NCI-H1694 (cell line): ENCODE measurements at regions not wholly inside any gene's neighbourhood (a gene's known extent, or its start where the extent isn't known, plus 50 kb on each side); places are given as distances from the start of the nearest gene placed in this dataset.

Source experiments
- DNase-seq: peaks from one replicate; lab custom pipeline; 2025; lab: John Stamatoyannopoulos, UW

DNA sequence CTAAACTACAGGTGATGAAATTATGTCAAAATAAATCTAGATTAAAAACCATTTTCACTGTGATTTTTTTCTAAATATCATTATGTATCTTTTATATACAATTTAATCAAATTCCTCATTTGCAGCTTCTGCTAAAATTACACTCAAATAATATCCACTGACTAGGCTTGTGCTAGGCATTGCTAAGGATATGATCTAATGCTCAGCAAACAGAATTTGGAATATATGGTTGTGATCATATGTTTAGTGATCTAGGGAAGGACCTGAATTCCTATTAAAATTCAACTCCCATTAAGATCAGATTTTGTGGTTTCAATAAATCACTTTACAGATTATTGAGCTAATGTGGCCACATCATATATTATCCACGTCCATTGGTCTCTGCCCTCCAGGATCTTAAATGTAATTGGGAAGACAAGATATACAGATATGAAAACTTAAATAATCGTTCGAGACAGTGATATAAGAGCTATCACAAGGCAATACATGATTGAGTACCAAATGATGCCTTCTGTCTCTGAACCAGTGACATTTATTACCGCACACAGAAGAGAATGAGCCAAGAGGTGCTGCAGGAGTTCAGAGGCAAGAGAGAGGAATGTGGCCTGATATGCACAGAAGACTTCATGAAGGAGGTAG lies 206.0 kb upstream of the RPS6KA3 start:
- DNase-seq: no peak

DNA sequence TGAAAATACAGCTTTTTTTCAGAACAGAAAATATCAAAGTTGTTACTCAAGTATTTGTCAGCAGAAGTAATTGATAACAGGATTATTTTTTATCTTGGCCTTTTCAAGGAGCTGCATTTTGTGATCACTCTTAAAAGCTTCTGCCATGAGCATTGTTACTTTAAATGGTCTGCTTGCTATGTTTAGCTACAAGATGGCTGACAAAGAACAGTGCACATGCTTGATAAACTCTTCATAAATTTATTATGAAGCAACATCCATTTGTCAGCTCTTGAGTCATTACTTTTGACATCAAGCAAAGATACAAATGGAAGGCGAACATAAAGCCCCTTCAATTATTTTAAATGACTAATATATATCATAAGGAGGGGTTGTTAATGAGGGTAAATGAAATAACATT lies 205.4 kb upstream of the RPS6KA3 start:
- DNase-seq: no peak

DNA sequence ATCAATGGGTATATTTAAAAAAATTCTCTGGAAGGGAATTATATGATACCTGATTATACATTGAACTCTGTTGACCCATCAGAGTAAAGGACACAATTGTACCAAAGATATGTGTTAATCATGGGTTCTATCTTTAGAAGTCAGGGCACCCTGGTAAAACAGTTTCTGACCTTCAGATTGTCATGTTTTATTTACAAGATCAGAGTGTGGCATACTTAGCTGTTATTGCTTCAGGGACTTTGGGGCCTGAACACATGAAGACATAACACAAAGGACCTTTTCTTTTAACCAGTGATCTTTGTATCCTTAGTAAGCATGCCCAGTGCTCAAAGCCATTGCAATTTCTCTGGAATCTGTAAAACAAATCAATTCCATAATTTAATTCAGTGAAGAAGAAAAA lies 204.8 kb upstream of the RPS6KA3 start:
- no peak for DNase-seq

DNA sequence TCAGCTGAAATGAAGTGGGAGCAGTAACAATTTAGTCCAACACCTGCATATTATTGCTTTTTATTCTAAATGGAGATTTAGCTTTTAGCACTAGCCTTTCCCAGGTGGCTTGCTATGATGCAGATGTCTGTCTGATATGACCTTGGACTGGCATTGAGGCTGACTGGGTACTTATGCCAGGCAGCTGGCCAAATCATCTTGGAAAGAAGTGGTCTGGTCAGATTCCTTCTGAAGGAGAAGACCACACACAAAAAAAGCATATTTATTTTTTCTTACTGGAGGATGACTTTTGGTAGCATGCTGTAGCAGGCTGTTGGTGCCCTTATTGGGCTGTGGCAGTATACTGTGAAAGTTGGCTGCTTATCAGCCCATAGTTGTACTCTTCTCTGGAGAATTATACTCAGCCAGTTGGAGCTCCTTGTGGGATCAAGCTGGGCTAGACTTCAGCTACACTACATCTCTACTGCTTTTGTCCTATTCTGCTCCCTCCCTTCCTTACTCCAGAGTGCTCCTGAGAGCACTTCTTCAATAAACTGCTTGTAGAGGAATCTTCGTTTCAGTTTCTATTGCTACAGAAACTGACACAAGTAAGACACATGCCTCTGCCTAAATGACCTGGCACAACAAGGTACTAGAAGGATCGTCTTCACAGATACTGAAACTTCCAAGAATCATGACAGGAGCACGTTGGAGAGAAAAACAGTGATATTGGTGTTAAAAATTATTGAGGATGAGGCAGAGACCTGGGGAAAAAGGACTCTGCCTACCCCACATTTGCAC lies 196.8 kb upstream of the RPS6KA3 start:
- DNase-seq: no peak

DNA sequence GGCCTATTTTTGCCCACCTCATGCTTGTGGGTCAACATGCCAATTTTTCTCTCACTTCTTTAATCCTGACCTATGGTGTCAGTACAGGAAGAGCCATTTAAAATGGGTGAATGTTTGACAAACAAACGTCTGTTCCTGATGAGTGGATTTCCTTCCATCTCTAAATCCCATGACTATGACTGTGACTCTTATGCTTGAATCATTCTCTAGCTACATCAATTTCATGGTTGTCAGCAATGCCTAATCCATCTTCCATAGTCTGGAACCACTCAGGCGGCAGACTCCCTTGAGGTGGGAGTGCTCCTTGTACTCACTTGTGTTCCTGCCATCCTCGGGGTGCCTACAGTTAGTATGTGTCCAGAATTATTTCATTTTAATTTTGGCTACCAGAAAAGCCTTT lies 194.9 kb upstream of the RPS6KA3 start:
- no peak for DNase-seq

DNA sequence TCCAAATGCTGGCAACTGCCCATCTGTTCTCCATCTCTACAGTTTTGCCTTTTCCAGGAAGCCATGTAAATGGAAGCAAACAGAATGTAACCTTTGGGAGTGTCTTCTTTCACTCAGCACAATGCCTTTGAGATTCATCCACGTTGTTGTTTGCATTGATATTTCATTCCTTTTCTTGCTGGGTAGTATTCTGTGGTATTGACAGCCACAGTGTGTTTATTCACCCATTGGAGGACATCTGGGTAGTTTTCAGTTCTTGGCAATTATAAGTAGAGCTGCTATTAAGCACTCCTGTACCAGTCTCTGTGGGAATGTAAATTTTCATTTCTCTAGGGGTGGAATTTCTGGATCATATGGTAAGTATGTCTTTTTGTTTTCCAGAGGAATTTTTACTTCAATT lies 194.3 kb upstream of the RPS6KA3 start:
- DNase-seq: no peak

DNA sequence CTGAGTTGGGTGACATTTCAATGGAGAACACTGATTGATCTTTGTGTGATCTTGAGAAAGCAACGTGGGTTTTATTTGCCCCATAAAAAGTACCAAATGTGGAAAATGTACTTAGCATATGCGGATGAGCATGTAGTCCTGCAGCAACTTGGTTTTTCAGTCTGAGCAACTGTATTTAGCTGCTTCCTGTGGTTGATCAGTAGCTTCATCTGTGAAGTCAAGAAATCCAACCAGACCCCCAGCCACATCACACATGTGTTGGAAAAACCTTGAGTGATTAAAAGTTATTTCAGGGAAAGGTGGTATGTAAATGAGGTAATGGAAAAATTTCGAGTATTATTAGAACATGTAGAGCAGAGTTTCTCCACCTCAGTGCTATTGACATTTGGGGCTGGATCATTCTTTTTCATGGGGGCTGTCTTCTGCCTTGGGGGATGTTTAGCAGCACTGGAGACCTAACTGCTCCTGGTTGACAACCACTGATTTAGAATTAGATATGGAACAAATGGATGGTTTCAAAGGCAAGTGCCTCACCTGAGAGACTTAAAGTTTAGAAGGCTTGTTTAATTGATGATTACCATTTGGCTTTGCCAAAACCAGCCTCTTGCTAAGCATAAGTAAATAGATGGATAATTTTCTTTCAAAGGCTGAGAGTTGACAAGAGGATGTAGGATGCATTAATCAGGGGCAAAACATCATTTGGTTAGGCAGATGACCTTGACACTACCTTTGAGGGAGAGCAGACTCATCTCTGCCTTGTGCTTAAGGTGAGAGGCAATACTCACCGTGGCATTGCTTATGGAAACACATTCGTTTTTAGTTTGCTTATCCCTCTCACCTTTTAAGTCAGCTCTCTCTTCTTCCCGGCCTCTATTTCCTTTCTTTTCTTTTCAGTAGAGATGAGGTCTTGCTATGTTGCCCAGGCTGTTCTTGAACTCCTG lies 193.0 kb upstream of the RPS6KA3 start:
- DNase-seq: no peak

DNA sequence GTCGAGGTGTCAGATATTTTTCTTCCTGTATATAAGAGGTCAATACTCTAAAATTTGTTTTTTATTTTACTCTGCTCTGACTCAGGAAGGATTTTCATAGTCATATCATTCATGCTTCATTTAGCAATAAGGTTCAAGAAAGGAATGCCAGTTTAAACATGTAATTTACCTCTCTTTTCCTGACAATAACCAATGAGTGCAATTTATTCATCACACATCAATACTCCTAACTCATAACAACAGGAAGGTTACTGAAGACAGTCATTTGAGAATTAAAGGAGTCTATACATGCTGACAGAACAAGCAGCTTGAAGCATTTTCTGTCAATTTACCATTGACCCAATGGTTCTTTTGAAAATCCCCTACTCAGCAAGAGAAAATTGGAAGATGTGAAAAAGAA lies 190.3 kb upstream of the RPS6KA3 start:
- no peak for DNase-seq

DNA sequence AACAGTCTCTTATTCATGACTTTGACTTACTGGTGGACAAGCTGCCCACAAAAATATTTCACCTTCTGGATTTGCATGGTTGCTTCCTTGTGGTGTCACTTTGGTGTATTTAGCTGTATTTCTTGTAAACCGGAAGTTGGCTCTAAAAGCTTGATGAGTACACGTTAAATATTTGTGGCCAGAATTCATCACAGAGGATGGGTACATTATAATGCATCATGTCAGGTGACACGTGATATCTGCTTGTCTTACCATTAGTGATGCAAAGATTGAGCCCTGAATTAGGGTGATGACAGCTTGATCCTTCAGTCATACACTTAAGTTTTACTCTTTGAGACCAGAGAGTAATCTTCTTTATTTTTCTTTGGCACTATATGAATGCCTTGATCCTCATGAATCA lies 188.3 kb upstream of the RPS6KA3 start:
- DNase-seq: no peak

DNA sequence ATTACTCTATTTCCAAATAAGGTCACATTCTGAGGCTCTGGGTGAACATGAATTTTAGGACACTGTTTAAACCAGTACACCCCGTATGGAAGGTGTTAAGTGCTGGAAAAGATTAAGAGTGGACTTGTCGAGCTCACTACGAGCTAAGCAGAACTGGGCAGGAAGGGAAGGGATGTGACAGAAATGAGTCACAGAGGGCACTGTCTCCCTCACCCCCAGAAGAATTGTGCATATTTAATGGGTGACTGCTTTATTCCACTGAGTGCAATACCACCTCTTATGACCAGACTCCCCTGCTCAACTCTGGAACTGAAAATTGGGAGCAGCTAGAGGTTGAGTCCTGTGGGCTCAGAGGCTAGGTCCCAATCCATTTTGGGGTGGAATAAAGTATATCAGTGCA lies 187.4 kb upstream of the RPS6KA3 start:
- DNase-seq: no peak

DNA sequence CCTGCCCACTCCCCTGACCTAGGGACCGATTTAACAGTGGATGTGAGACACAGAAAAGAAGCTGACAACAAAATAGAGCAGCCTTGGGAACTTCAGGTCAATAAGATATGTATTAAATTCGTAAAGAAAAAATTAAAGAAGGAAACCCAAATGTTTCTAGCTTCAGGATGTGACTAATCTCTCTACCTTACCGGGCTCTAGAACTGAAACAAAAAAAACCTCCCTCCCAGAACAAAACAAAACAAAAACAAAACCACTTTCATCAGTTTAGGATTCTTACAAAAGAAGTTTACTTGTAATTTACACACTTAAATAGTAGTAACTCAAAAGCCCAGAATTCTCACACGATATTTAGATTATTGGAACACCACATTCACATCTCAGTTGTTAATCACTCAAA lies 185.8 kb upstream of the RPS6KA3 start:
- no peak for DNase-seq

DNA sequence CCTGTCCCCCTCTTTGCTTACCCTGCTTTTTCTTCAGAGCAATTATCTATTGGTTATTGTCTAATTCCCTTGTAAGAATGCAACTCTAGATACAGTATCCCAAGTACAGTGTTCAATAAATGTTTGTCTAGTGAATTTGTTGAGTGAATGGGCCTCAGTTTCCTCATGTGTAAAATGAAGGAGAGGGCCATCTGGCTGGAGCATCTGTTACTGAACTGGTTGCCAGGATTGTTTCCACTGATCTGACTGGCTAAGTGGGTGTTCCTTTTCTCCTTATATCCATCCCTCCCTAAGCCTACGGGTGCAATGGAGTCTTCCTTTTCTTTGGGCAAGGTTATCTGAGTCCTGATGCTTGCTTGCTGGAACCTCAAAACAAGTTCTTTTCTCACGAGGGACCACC lies 185.2 kb upstream of the RPS6KA3 start:
- DNase-seq: peak; percentile 13

DNA sequence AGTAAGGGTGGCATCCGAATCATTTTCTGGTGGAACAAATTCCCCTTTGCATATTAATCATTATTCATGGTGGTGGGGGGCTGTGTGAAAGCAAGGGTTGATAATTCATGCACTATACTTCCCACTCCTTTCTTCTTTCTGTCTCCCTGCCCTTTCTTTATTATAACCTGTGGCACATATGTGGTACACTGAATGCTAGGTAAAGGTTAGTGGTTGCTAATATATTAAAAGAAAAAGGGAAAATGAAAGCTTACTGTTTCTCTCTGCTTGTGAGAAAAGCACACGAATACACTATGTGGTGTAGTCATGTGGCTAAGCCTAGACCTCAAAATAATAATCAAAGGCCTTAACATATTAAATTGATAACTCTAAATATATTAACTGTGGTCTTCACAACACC lies 178.4 kb upstream of the RPS6KA3 start:
- DNase-seq: no peak

DNA sequence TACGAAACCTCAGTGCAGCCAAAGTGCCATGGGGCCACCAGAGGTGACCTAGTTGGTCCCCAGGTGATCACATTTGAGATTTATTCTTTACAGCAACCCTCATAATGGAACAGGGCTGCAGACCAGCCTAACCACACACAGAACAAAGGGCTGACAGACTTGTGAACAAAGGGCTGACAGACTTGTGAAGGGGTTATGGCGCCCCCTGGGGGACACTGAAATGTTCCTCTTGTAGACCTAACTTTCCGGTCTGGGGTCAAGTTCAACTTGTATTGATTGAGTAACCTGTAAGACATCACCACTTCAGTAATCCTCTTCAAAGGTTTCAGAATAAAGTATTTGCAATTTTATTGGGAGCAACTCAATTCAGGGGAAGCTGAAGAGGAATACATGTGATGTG lies 175.9 kb upstream of the RPS6KA3 start:
- peak; percentile 28 for DNase-seq

DNA sequence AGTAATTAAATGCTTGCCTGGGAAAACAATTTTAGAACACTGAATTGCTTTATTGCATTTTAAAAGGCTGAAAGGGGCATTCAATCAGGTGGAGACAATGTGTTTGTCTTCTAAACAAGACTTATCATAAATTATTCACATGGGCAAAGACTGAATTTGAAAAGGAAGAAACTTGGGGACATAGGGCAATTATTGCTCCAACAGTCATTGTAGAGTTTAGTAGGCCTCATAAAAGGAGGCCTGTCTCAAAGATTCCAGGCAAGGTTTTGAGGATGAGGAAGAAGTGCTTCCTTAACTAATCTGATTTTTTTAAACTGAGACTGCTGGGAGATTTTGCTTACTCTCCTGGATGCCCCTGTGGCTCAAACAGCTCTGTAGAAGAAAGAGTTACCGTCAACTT lies 174.4 kb upstream of the RPS6KA3 start:
- no peak for DNase-seq

DNA sequence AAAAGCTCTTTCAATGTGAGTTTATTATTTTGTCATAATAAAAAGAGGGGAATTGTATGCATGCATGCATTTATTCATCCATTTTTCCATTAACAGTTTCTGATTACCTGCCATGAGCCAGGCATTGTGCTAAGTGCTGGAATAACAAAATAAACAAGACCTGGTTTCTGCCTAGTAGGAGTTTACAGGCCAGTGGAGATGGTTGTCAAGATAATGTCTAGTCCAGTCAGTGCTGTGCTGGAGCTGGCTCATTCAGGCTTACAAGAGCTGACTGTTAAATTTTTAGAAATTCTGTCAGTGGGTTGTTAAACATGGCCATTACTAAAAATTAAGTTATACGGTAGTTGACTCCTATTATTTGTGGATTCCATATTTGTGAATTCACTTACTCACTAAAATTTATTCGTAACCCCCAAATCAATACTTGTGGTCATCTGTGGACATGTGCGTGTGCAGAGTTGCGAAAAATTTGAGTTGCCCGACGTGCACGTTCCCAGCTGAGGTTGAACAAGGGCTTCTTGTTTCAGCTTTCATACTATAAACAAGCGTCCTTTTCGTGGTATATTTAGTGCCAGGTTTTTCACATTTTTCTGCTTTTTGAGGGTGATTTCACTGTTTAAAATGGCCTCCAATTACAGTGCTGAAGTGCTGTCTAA lies 172.3 kb upstream of the RPS6KA3 start:
- no peak for DNase-seq

DNA sequence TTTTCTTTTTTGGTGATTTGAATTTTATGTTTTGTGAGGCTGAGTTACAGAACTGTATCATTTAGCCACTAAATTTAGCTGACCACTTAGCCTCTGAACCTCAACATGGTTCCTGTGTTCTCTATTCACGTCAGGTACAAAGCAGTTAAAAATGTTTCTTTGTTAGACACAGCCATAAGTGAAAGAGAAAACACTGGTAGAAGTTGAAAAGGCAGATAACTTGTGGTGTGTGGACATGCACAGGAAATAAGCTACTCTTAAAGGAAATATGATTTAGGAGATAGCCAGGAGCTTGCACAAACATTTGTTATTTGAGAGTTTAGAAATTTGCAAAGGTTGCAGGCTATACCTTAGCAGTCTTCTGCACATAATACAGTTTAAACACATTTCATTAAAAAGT lies 171.0 kb upstream of the RPS6KA3 start:
- no peak for DNase-seq

DNA sequence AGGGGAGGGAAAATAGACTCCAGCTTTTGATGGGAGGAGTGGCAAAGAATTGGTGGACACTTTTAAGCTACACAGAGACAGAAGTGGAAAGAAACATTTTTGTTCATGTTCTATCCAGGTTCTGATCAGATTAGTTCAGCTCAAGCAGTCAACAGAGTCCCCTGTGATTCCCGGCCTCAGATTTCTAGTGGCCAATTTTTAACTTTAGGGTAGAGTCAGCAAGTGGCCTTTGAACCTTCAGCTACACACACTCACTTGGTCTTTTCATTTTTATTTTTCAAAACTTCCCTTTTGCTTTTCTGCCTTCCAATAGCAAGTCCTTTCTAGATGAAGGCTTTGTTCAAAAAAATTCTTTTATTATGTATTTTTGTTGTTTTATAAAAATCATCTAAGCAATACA lies 169.2 kb upstream of the RPS6KA3 start:
- DNase-seq: no peak

DNA sequence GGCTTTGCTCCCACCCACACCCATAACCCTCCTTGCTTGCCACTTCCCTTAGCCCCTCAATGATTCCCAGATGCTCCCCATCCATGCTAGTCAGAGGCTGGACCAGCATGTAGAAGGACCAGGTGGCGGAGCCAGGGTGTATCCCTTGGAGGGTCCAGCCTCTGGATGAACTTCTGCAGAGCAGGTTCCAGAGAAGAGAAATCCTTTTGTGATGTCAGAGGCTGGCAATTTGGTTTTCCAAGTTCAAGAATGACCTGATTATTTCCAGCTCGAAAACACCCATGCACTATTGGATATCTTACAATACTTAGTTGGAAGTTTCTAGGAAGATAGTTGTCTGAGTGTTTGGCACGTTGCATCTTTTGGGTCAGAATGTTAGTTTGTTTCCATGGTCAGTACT lies 168.3 kb upstream of the RPS6KA3 start:
- DNase-seq: no peak

DNA sequence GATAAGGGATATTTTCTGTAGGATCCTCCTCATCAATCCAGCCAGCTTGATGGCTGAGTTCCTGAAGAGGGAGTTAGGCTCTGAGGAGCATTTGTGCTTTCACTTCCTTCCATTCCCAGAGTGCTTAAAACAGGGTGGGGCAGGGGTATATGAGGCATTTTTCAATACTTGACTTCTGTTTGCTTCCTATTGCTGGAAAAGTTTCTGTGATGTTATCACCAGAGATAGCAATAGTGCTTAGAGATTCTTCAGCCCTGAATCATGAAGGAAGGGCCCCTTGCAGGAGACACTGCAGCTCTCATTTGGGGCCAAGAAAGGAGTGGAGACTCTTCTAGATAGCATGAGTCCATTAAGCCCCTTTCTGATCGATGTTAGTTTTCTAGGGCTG lies 166.7 kb upstream of the RPS6KA3 start:
- no peak for DNase-seq

DNA sequence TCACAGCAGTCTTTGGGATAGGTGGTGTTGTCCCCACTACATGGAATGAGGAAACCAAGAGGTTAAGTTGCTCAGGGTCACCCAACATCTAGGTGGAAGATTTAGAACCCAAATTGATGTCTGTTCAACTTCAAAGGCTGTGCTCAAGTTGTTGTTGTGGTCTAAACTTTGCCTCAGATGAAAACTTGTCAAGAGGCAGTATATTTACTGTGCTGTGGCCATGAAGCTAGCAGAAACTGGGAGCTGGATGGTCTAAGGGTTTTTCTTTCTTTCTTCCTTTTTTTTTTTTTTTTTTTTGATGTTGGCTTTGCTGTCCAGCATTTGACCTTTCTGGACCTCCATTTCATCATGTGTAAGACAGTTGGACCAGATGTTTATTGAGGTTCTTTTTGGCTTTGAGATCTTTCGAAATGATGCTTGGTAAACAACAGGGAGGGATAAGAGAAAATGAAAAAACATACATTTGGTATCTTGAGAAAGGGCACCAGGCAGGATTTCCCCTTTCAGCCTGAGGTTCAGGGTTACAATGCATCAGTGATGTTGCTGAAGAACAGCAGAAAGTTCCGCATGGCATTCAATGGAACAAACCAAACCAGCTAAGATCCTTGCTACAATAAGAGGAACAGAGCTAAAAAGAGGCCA lies 166.2 kb upstream of the RPS6KA3 start:
- DNase-seq: no peak

DNA sequence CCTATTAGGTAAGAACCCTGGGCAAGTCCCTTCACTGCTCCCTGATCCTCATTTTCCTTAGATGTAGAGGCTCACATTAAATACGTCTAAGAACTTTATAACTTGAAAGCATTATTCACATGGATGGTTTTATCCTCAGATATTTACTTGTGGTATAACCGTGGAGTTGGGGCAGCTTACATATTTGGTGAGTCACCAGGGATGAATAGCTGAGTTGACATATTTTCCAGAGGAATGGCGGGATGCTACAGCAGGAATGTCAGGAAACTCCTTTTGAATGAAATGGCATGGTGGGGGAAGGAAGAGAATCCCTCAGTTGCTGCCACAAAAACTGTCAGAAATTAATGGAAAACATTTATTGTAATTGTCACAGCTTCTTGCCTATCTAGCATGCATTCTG lies 165.3 kb upstream of the RPS6KA3 start:
- DNase-seq: no peak
